ENCODE measurements at regions not wholly inside any gene's neighbourhood (a gene's known extent, or its start where the extent isn't known, plus 50 kb on each side); places are given as distances from the start of the nearest gene placed in this dataset.

- no peaks in the 10 kb centered on the region for H3K4me1 Mint-ChIP-seq
- no peaks in the 10 kb centered on the region for H4K20me1 ChIP-seq (ENCODE audit: control insufficient read depth, insufficient read depth, low read length, poor library complexity, severe bottlenecking)
- ChIA-PET POLR2A (no interaction called here), CTCF (no interaction called here)
- DNase-seq, result no peak
- H3K79me2 ChIP-seq (ENCODE audit: control insufficient read depth, insufficient read depth, low read length), result no peaks in the 10 kb centered on the region
- no peak overlapping the region for H3K27ac ChIP-seq (ENCODE audit: low read length in 2 of 2)
- H2AFZ ChIP-seq (ENCODE audit: insufficient read depth, low read depth, low read length, poor library complexity, severe bottlenecking), result no peak overlapping the region
- H3K9ac ChIP-seq (ENCODE audit: low read length), result no peak overlapping the region
- H3K27me3 Mint-ChIP-seq, result no peaks in the 10 kb centered on the region
- H3K9me3 Mint-ChIP-seq (ENCODE audit: insufficient read depth), result peaks cover 2% of the 10 kb centered on the region
- no peaks in the 10 kb centered on the region for H3K36me3 ChIP-seq (replicated peaks in 1 of 2; ENCODE audit: control extremely low read depth in 1 of 2, control insufficient read depth in 1 of 2, extremely low read depth in 1 of 2, insufficient read depth in 2 of 2, low read length in 1 of 2)
- H3K27me3 ChIP-seq (replicated peaks in 1 of 4; ENCODE audit: control extremely low read depth in 1 of 4, control insufficient read depth in 3 of 4, insufficient read depth in 4 of 4, low read length in 3 of 4), result no peaks in the 10 kb centered on the region
- no peak overlapping the region for H3K4me3 Mint-ChIP-seq
- intact Hi-C loops (cut with micrococcal nuclease), result no loop called here
- H3K4me1 ChIP-seq (ENCODE audit: control insufficient read depth in 2 of 2, insufficient read depth in 2 of 2, low read length in 2 of 2), result no peaks in the 10 kb centered on the region
- no peak for ATAC-seq (ENCODE audit: low read depth)
- no peak overlapping the region for H3K4me2 ChIP-seq (replicated peaks; ENCODE audit: low read depth, low read length, poor library complexity, severe bottlenecking)
- no peaks in the 10 kb centered on the region for H3K9me3 ChIP-seq (ENCODE audit: control extremely low read depth in 1 of 3, control insufficient read depth in 2 of 3, insufficient read depth in 1 of 3, low read length in 2 of 3)
- no peak overlapping the region for H3K27ac Mint-ChIP-seq
- no peak overlapping the region for H3K4me3 ChIP-seq (ENCODE audit: control extremely low read depth in 1 of 5, extremely low read depth in 1 of 5, insufficient read depth in 1 of 5, low read depth in 2 of 5, low read length in 4 of 5)
- TF ChIP-seq CTCF (IDR thresholded peaks at IDR 0.05) (no peak), EZH2 (IDR thresholded peaks at IDR 0.05; ENCODE audit: borderline replicate concordance, insufficient read depth, low read depth, low read length, poor library complexity, severe bottlenecking) (no peak)
These were observed 878.8 kb downstream of the C4orf33 start for GRCh38 chr4:129974730-129975129.

- Mint-ChIP-seq H3K4me1 (no peaks in the 10 kb centered on the region), H3K9me3 (ENCODE audit: insufficient read depth) (no peaks in the 10 kb centered on the region), H3K27me3 (no peaks in the 10 kb centered on the region), H3K4me3 (no peak overlapping the region), H3K27ac (no peak overlapping the region)
- no peak for DNase-seq
- intact Hi-C loops (cut with micrococcal nuclease), result no loop called here
- TF ChIP-seq EZH2 (IDR thresholded peaks at IDR 0.05; ENCODE audit: borderline replicate concordance, insufficient read depth, low read depth, low read length, poor library complexity, severe bottlenecking) (no peak), CTCF (IDR thresholded peaks at IDR 0.05) (no peak)
- H3K4me2 ChIP-seq (replicated peaks; ENCODE audit: low read depth, low read length, poor library complexity, severe bottlenecking), result no peak overlapping the region
- no peak overlapping the region for H3K4me3 ChIP-seq (ENCODE audit: control extremely low read depth in 1 of 5, extremely low read depth in 1 of 5, insufficient read depth in 1 of 5, low read depth in 2 of 5, low read length in 4 of 5)
- 31% methylated on average over 2 of the region's 4 CpGs for WGBS (ENCODE audit: insufficient coverage)
- POLR2A ChIA-PET, result no interaction called here
- H3K79me2 ChIP-seq (ENCODE audit: control insufficient read depth, insufficient read depth, low read length), result no peaks in the 10 kb centered on the region
- no peak for ATAC-seq (ENCODE audit: low read depth)
- H3K9ac ChIP-seq (ENCODE audit: low read length), result no peak overlapping the region
- H3K4me1 ChIP-seq (ENCODE audit: control insufficient read depth in 2 of 2, insufficient read depth in 2 of 2, low read length in 2 of 2), result no peaks in the 10 kb centered on the region
- no peaks in the 10 kb centered on the region for H3K27me3 ChIP-seq (replicated peaks in 1 of 4; ENCODE audit: control extremely low read depth in 1 of 4, control insufficient read depth in 3 of 4, insufficient read depth in 4 of 4, low read length in 3 of 4)
- no peaks in the 10 kb centered on the region for H3K36me3 ChIP-seq (replicated peaks in 1 of 2; ENCODE audit: control extremely low read depth in 1 of 2, control insufficient read depth in 1 of 2, extremely low read depth in 1 of 2, insufficient read depth in 2 of 2, low read length in 1 of 2)
- H3K27ac ChIP-seq (ENCODE audit: low read length in 2 of 2), result no peak overlapping the region
- CTCF ChIA-PET, result no interaction called here
- no peak overlapping the region for H2AFZ ChIP-seq (ENCODE audit: insufficient read depth, low read depth, low read length, poor library complexity, severe bottlenecking)
- no peaks in the 10 kb centered on the region for H3K9me3 ChIP-seq (ENCODE audit: control extremely low read depth in 1 of 3, control insufficient read depth in 2 of 3, insufficient read depth in 1 of 3, low read length in 2 of 3)
- H4K20me1 ChIP-seq (ENCODE audit: control insufficient read depth, insufficient read depth, low read length, poor library complexity, severe bottlenecking), result no peaks in the 10 kb centered on the region
These were observed 882.4 kb downstream of the C4orf33 start for GRCh38 chr4:129978315-129978714.

Data from B cell (primary cell).